ENCODE measurements at regions not wholly inside any gene's neighbourhood (a gene's known extent, or its start where the extent isn't known, plus 50 kb on each side); places are given as distances from the start of the nearest gene placed in this dataset.

GRCh38 chr10:91713461-91714072 is 80.7 kb upstream of the PPP1R3C start:
- TF ChIP-seq, protein P1, sequence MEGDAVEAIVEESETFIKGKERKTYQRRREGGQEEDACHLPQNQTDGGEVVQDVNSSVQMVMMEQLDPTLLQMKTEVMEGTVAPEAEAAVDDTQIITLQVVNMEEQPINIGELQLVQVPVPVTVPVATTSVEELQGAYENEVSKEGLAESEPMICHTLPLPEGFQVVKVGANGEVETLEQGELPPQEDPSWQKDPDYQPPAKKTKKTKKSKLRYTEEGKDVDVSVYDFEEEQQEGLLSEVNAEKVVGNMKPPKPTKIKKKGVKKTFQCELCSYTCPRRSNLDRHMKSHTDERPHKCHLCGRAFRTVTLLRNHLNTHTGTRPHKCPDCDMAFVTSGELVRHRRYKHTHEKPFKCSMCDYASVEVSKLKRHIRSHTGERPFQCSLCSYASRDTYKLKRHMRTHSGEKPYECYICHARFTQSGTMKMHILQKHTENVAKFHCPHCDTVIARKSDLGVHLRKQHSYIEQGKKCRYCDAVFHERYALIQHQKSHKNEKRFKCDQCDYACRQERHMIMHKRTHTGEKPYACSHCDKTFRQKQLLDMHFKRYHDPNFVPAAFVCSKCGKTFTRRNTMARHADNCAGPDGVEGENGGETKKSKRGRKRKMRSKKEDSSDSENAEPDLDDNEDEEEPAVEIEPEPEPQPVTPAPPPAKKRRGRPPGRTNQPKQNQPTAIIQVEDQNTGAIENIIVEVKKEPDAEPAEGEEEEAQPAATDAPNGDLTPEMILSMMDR (IDR thresholded peaks at IDR 0.05) = no peak
- TF ChIP-seq EZH2 (IDR thresholded peaks at IDR 0.05; ENCODE audit: borderline replicate concordance, insufficient read depth, low read depth, low read length, poor library complexity, severe bottlenecking) = no peak
